ENCODE measurements at regions not wholly inside any gene's neighbourhood (a gene's known extent, or its start where the extent isn't known, plus 50 kb on each side); places are given as distances from the start of the nearest gene placed in this dataset.

DNA sequence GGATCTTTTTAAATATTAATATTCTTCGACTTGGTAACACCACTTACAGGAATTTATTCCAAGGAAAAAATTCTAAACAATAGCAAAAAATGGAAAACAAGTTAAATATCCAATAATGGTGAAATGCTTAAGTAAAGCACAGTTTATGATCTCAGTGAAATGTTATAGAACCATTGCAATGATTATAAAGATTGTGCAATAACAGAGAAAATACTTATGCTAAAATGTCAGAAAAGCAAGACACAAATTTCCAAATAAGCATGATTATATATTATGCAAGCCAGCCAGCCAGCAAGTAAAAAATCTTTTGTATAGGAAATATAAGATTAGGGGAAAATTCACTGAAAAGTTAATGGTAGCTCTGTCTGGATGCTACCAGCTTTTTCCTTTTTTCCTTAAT, 102.7 kb upstream of the EFNA5 start:
- Histone ChIP-seq H3K4me2 (replicated peaks; ENCODE audit: extremely low read depth, low read length, poor library complexity, severe bottlenecking) (no peak overlapping the region), H3K4me1 (ENCODE audit: control insufficient read depth in 1 of 2, insufficient read depth in 2 of 2, low read length in 2 of 2) (no peaks in the 10 kb centered on the region), H2AFZ (ENCODE audit: insufficient read depth, low read depth, low read length, poor library complexity, severe bottlenecking) (no peak overlapping the region), H3K27ac (ENCODE audit: low read depth in 1 of 2, low read length in 2 of 2) (no peak overlapping the region), H3K4me3 (replicated peaks in 1 of 3; ENCODE audit: low read depth in 2 of 3, low read length in 3 of 3) (no peak overlapping the region), H3K36me3 (replicated peaks in 1 of 2; ENCODE audit: control insufficient read depth in 1 of 2, insufficient read depth in 2 of 2, low read length in 2 of 2) (no peaks in the 10 kb centered on the region), H3K9ac (ENCODE audit: insufficient read depth, low read length, poor library complexity, severe bottlenecking) (no peak overlapping the region), H3K9me3 (replicated peaks in 1 of 2; ENCODE audit: control insufficient read depth in 1 of 2, insufficient read depth in 1 of 2, low read length in 2 of 2) (no peaks in the 10 kb centered on the region), H3K79me2 (ENCODE audit: insufficient read depth, low read length) (no peaks in the 10 kb centered on the region), H3K27me3 (ENCODE audit: control insufficient read depth in 2 of 2, insufficient read depth in 2 of 2, low read length in 2 of 2) (no peaks in the 10 kb centered on the region), H4K20me1 (ENCODE audit: insufficient read depth, low read length) (no peaks in the 10 kb centered on the region)
- WGBS (ENCODE audit: insufficient coverage) = no CpG with 5 or more reads among the region's 1 CpG
- H3K4me1 Mint-ChIP-seq = no peaks in the 10 kb centered on the region
- no peak overlapping the region for H3K27ac Mint-ChIP-seq
- intact Hi-C loops (cut with micrococcal nuclease) = no loop called here
- no peaks in the 10 kb centered on the region for H3K36me3 Mint-ChIP-seq
- H3K27me3 Mint-ChIP-seq (ENCODE audit: low read depth in 3 of 3) = no peaks in the 10 kb centered on the region
- DNase-seq = no peak
- TF ChIP-seq, protein P1, sequence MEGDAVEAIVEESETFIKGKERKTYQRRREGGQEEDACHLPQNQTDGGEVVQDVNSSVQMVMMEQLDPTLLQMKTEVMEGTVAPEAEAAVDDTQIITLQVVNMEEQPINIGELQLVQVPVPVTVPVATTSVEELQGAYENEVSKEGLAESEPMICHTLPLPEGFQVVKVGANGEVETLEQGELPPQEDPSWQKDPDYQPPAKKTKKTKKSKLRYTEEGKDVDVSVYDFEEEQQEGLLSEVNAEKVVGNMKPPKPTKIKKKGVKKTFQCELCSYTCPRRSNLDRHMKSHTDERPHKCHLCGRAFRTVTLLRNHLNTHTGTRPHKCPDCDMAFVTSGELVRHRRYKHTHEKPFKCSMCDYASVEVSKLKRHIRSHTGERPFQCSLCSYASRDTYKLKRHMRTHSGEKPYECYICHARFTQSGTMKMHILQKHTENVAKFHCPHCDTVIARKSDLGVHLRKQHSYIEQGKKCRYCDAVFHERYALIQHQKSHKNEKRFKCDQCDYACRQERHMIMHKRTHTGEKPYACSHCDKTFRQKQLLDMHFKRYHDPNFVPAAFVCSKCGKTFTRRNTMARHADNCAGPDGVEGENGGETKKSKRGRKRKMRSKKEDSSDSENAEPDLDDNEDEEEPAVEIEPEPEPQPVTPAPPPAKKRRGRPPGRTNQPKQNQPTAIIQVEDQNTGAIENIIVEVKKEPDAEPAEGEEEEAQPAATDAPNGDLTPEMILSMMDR (IDR thresholded peaks at IDR 0.05) = no peak
- H3K4me3 Mint-ChIP-seq = no peak overlapping the region
- H3K9me3 Mint-ChIP-seq = peaks cover 0 to 7% (median 0%) of the 10 kb centered on the region in 7 donors

DNA sequence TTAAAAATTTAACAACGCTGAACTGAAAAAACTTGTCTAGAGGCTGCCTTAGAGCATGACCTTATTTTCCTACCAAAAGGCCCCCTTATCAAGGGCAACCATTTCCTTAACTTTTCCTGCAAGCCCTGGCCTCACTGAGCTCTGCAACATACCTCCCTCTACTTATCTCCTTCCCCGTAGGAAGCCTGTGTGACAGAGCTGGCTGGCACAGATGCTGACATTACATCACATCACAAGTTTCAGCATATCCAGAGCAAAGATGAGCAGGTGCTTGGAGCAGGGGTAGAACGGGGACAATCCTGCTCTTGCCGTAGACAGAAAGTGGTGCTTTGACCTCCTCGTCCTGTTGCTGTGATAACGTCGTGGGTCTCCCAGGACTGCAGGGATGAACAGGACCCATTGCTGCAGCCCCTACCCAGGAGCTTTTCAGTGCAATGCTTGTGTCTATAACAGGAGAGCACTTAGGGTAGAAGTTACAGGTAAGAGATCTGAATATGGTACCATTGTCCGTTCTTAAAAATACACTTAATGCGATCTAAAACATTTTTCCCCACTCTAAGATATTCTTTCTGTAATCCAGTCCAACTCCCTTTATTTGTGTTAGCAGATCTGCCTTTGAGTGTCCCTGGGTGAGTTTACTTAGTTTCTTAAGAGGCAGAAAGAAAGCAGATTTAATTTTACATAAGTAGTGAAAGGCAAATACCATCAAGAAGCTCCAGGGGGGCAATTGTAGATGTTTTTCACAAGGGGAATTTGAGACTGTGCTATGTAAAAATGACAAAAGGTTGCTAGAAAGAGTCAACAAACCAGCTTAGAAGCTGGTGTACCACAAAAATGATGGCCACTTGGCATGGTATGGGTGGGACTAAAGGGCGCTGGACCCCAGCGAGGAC, 101.9 kb upstream of the EFNA5 start:
- Histone ChIP-seq H2AFZ (ENCODE audit: insufficient read depth, low read depth, low read length, poor library complexity, severe bottlenecking) (no peak overlapping the region), H3K36me3 (replicated peaks in 1 of 2; ENCODE audit: control insufficient read depth in 1 of 2, insufficient read depth in 2 of 2, low read length in 2 of 2) (no peaks in the 10 kb centered on the region), H3K79me2 (ENCODE audit: insufficient read depth, low read length) (no peaks in the 10 kb centered on the region), H3K4me2 (replicated peaks; ENCODE audit: extremely low read depth, low read length, poor library complexity, severe bottlenecking) (no peak overlapping the region), H3K4me3 (replicated peaks in 1 of 3; ENCODE audit: low read depth in 2 of 3, low read length in 3 of 3) (no peak overlapping the region), H3K27me3 (ENCODE audit: control insufficient read depth in 2 of 2, insufficient read depth in 2 of 2, low read length in 2 of 2) (no peaks in the 10 kb centered on the region), H4K20me1 (ENCODE audit: insufficient read depth, low read length) (no peaks in the 10 kb centered on the region), H3K9me3 (replicated peaks in 1 of 2; ENCODE audit: control insufficient read depth in 1 of 2, insufficient read depth in 1 of 2, low read length in 2 of 2) (no peaks in the 10 kb centered on the region), H3K9ac (ENCODE audit: insufficient read depth, low read length, poor library complexity, severe bottlenecking) (no peak overlapping the region), H3K4me1 (ENCODE audit: control insufficient read depth in 1 of 2, insufficient read depth in 2 of 2, low read length in 2 of 2) (no peaks in the 10 kb centered on the region), H3K27ac (ENCODE audit: low read depth in 1 of 2, low read length in 2 of 2) (no peak overlapping the region)
- Mint-ChIP-seq H3K27ac (no peak overlapping the region), H3K27me3 (ENCODE audit: low read depth in 3 of 3) (no peaks in the 10 kb centered on the region), H3K4me1 (no peaks in the 10 kb centered on the region), H3K36me3 (no peaks in the 10 kb centered on the region), H3K4me3 (no peak overlapping the region), H3K9me3 (peaks cover 0 to 7% (median 0%) of the 10 kb centered on the region in 7 donors)
- TF ChIP-seq, protein P1 (IDR thresholded peaks at IDR 0.05) = no peak
- DNase-seq = no peak
- 57% methylated on average over 6 of the region's 11 CpGs for WGBS (ENCODE audit: insufficient coverage)
- intact Hi-C loops (cut with micrococcal nuclease) = no loop called here

All from CD14-positive monocyte (primary cell).